ENCODE measurements at regions not wholly inside any gene's neighbourhood (a gene's known extent, or its start where the extent isn't known, plus 50 kb on each side); places are given as distances from the start of the nearest gene placed in this dataset.
"Not testable (repeated sequence)": the region's sequence is repeated elsewhere in the genome, so short reads cannot be mapped to it uniquely, and the experiment has no call there.

DNA sequence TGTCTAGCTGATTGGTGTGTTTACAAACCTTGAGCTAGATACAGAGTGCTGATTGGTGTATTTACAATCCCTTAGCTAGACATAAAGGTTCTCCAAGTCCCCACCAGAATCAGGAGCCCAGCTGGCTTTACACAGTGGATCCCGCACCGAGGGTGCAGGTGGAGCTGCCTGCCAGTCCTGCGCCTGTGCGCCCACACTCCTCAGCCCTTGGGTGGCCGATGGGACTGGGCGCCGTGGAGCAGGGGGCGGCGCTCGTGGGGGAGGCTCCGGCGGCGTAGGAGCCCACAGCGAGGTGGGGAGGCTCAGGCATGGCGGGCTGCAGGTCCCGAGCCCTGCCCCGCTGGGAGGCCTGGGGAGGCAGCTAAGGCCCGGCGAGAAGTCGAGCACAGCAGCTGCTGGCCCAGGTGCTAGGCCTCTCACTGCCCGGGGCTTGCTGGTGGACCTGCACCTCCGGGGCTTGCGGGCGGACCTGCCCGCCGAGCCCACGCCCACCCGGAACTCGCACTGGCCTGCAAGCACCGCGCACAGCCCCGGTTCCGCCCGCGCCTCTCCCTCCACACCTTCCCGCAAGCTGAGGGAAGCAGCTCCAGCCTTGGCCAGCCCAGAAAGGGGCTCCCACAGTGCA, 51.0 kb upstream of the CDYL start:
- H3K27ac ChIP-seq; H3K4me1 ChIP-seq; ATAC-seq; intact Hi-C loops (cut with DNase I); H3K36me3 ChIP-seq; H3K27me3 ChIP-seq; H3K9me3 ChIP-seq; DNase-seq; H3K4me3 ChIP-seq: not testable (repeated sequence)
- 95 to 97% methylated on average over 28 to 36 of the region's 36 CpGs for WGBS, 2 donors

DNA sequence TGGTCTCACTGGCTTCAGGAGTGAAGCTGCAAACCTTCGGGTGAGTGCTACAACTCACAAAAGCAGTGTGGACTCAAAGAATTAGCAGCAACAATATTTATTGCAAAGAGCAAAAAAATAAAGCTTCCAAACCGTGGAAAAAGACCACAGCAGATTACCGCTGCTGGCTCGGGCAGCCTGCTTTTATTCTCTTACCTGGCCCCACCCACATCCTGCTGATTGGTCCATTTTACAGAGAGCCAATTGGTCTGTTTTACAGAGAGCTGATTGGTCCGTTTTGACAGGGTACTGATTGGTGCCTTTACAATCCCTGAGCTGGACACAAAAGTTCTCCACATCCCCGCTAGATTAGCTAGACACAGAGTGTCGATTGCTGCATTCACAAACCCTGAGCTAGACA, 51.5 kb upstream of the CDYL start:
- H3K4me1 ChIP-seq; H3K9me3 ChIP-seq; DNase-seq; intact Hi-C loops (cut with DNase I); H3K27ac ChIP-seq; H3K4me3 ChIP-seq; ATAC-seq; H3K36me3 ChIP-seq; H3K27me3 ChIP-seq: not testable (repeated sequence)
- WGBS, 2 donors = 92 to 96% methylated on average over 7 of the region's 7 CpGs

GRCh38 chr6:4723383-4723782, 52.8 kb upstream of the CDYL start:
- Histone ChIP-seq H3K4me1 (no peaks in the 10 kb centered on the region), H3K27me3 (no peaks in the 10 kb centered on the region), H3K4me3 (no peak overlapping the region), H3K27ac (no peak overlapping the region), H3K9me3 (no peaks in the 10 kb centered on the region), H3K36me3 (no peaks in the 10 kb centered on the region)
- ATAC-seq (no peak), DNase-seq (no peak)
- intact Hi-C loops (cut with DNase I) = no loop called here
- TF ChIP-seq, protein P1, sequence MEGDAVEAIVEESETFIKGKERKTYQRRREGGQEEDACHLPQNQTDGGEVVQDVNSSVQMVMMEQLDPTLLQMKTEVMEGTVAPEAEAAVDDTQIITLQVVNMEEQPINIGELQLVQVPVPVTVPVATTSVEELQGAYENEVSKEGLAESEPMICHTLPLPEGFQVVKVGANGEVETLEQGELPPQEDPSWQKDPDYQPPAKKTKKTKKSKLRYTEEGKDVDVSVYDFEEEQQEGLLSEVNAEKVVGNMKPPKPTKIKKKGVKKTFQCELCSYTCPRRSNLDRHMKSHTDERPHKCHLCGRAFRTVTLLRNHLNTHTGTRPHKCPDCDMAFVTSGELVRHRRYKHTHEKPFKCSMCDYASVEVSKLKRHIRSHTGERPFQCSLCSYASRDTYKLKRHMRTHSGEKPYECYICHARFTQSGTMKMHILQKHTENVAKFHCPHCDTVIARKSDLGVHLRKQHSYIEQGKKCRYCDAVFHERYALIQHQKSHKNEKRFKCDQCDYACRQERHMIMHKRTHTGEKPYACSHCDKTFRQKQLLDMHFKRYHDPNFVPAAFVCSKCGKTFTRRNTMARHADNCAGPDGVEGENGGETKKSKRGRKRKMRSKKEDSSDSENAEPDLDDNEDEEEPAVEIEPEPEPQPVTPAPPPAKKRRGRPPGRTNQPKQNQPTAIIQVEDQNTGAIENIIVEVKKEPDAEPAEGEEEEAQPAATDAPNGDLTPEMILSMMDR (IDR thresholded peaks at IDR 0.05) = no peak
- 69 to 74% methylated on average over 6 of the region's 6 CpGs for WGBS, 2 donors

- ATAC-seq; DNase-seq; H3K27ac ChIP-seq; intact Hi-C loops (cut with DNase I); H3K4me1 ChIP-seq; H3K9me3 ChIP-seq; H3K4me3 ChIP-seq; H3K27me3 ChIP-seq; H3K36me3 ChIP-seq: not testable (repeated sequence)
- WGBS, 2 donors = 85 to 91% methylated on average over 4 of the region's 4 CpGs
Measured at GRCh38 chr6:4721368-4721767, 54.8 kb upstream of the CDYL start.

DNA sequence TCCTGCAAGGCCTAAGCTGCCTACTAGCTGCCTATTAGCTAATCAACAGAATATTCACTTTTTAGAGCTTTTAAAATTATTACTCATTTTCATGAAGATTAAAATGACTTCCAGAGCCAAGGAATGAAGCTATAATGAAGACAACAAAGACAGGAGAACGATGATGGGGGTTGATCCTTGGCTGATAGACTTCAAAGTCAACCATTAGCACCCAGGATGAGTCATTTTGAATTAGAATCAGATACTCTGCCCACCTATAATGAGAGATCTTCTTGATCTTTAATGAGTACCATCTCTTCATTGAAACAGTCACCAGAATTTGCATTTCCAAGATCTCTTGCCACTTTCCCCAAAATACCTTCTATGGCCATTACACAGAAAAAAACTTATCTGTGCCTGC, 56.7 kb upstream of the CDYL start:
- intact Hi-C loops (cut with DNase I) = no loop called here
- H3K4me3 ChIP-seq = no peak overlapping the region
- no peaks in the 10 kb centered on the region for H3K36me3 ChIP-seq
- H3K4me1 ChIP-seq = no peaks in the 10 kb centered on the region
- no peaks in the 10 kb centered on the region for H3K9me3 ChIP-seq
- ATAC-seq = no peak
- H3K27me3 ChIP-seq = no peaks in the 10 kb centered on the region
- TF ChIP-seq, protein P1 (IDR thresholded peaks at IDR 0.05) = no peak
- DNase-seq = no peak
- H3K27ac ChIP-seq = no peak overlapping the region
- 46 to 52% methylated on average over 1 of the region's 1 CpG for WGBS, 2 donors

DNA sequence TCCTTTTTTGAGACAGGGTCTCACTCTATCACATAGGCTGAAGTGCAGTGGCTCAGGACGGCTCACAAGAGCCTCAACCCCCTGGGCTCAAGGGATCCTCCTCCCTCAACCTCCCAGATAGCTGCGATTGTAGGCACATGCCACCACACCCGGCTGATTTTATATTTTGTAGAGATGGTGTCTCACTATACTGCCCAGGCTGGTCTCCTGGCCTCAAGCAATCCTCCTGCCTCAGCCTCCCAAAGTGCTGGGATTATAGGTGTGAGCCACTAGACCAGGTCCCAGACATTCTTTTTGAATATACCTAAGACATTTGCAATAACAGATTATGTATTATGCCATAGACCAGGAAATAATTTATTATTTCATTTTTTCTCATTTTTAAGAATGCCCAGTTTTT, 58.3 kb upstream of the CDYL start:
- H3K4me1 ChIP-seq = no peaks in the 10 kb centered on the region
- DNase-seq = no peak
- H3K27ac ChIP-seq = no peak overlapping the region
- no peaks in the 10 kb centered on the region for H3K9me3 ChIP-seq
- intact Hi-C loops (cut with DNase I) = no loop called here
- H3K4me3 ChIP-seq = no peak overlapping the region
- 95 to 96% methylated on average over 3 of the region's 3 CpGs for WGBS, 2 donors
- H3K27me3 ChIP-seq = no peaks in the 10 kb centered on the region
- H3K36me3 ChIP-seq = no peaks in the 10 kb centered on the region
- no peak for ATAC-seq
- TF ChIP-seq, protein P1 (IDR thresholded peaks at IDR 0.05) = no peak

Data from heart right ventricle (tissue), 16 donors.